Tibial nerve (tissue), 4 donors: ENCODE measurements at regions not wholly inside any gene's neighbourhood (a gene's known extent, or its start where the extent isn't known, plus 50 kb on each side); places are given as distances from the start of the nearest gene placed in this dataset.

ENCODE experiments used
- CTCF ChIP-seq, 5 experiments: fragments of 200-600 bp in 3 of 5; fragments of 450-650 bp in 2 of 5; sonication (generic) in 3 of 5; IDR thresholded peaks; one replicate each; pipeline ENCODE4 v1.5.1; 2016 to 2019; ENCODE audit warnings: antibody characterized with exemption in 5 of 5, mild to moderate bottlenecking in 3 of 5, moderate library complexity in 2 of 5
- EP300 ChIP-seq, 2 donors: sonication (generic); formaldehyde crosslinking; IDR thresholded peaks; one replicate each; pipeline ENCODE4 v1.6.1; 2017; ENCODE audit warnings: antibody characterized with exemption in 2 of 2, mild to moderate bottlenecking in 1 of 2

- TF ChIP-seq CTCF (IDR thresholded peaks at IDR 0.05) = no peak
- no peak for TF ChIP-seq EP300 (IDR thresholded peaks at IDR 0.05)
These were observed 1383.3 kb upstream of the TMEM132C start for GRCh38 chr12:126883697-126884096.
